ENCODE measurements at regions not wholly inside any gene's neighbourhood (a gene's known extent, or its start where the extent isn't known, plus 50 kb on each side); places are given as distances from the start of the nearest gene placed in this dataset.

DNA sequence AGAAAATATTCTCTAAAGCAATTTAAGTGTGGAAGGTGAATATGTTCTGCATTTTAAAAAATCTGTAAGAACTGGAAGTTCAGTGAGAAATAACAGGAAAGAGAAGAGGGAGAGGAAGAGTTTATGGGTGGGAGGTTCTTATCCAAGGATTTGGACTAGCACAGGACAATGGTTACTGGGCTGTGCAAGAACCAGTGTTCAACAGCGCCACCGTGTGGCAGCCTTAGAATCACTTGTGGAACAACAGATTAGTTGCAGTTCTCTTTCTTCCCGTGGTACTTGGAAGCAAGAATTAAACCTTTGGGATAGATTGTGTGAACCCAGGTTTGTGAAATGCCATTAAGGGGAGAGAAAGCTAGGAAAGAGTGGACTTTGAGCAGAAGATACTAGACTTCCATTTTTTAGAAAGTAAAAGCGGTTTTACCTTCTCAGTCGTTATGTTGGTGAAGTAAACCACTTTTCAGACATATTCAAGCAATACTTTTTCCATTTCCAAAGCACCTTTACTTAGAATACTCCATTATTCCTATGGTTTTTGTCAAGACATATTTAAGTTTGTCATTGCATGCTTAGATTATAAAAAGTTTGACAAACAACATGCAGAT lies 436.7 kb downstream of the RNF144B start (continued):
- TF ChIP-seq, protein P1, sequence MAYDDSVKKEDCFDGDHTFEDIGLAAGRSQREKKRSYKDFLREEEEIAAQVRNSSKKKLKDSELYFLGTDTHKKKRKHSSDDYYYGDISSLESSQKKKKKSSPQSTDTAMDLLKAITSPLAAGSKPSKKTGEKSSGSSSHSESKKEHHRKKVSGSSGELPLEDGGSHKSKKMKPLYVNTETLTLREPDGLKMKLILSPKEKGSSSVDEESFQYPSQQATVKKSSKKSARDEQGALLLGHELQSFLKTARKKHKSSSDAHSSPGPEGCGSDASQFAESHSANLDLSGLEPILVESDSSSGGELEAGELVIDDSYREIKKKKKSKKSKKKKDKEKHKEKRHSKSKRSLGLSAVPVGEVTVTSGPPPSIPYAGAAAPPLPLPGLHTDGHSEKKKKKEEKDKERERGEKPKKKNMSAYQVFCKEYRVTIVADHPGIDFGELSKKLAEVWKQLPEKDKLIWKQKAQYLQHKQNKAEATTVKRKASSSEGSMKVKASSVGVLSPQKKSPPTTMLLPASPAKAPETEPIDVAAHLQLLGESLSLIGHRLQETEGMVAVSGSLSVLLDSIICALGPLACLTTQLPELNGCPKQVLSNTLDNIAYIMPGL (CRISPR knock-in tag; IDR thresholded peaks at IDR 0.05): no peak
- TF ChIP-seq HOXB6 (CRISPR knock-in tag; IDR thresholded peaks at IDR 0.05; ENCODE audit: borderline replicate concordance) (no peak), FOXJ3 (CRISPR knock-in tag; IDR thresholded peaks at IDR 0.05) (no peak), RHOXF2B (CRISPR knock-in tag; conservative IDR thresholded peaks at IDR 0.05) (no peak), TAL1 (IDR thresholded peaks at IDR 0.05) (no peak), HDAC8 (tag; IDR thresholded peaks at IDR 0.05) (no peak), TARDBP (IDR thresholded peaks at IDR 0.05) (no peak), XRCC3 (IDR thresholded peaks at IDR 0.05) (0 out of 2 replicates have a peak, but pooled peaks have one; percentile 52), CBX3 (IDR thresholded peaks at IDR 0.05; ENCODE audit: borderline replicate concordance in 1 of 2, low read length in 2 of 2) (peak; percentile 70 to 99), SP1 (CRISPR knock-in tag; IDR thresholded peaks at IDR 0.05) (no peak), HLTF (IDR thresholded peaks at IDR 0.05) (no peak)
- TF ChIP-seq, protein P2, sequence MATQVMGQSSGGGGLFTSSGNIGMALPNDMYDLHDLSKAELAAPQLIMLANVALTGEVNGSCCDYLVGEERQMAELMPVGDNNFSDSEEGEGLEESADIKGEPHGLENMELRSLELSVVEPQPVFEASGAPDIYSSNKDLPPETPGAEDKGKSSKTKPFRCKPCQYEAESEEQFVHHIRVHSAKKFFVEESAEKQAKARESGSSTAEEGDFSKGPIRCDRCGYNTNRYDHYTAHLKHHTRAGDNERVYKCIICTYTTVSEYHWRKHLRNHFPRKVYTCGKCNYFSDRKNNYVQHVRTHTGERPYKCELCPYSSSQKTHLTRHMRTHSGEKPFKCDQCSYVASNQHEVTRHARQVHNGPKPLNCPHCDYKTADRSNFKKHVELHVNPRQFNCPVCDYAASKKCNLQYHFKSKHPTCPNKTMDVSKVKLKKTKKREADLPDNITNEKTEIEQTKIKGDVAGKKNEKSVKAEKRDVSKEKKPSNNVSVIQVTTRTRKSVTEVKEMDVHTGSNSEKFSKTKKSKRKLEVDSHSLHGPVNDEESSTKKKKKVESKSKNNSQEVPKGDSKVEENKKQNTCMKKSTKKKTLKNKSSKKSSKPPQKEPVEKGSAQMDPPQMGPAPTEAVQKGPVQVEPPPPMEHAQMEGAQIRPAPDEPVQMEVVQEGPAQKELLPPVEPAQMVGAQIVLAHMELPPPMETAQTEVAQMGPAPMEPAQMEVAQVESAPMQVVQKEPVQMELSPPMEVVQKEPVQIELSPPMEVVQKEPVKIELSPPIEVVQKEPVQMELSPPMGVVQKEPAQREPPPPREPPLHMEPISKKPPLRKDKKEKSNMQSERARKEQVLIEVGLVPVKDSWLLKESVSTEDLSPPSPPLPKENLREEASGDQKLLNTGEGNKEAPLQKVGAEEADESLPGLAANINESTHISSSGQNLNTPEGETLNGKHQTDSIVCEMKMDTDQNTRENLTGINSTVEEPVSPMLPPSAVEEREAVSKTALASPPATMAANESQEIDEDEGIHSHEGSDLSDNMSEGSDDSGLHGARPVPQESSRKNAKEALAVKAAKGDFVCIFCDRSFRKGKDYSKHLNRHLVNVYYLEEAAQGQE (IDR thresholded peaks at IDR 0.05; ENCODE audit: borderline replicate concordance): peak; percentile 43; the same call in 1 of the 2 replicates
- TF ChIP-seq, protein P2 (CRISPR knock-in tag; IDR thresholded peaks at IDR 0.05; ENCODE audit: low read depth): no peak
- TF ChIP-seq, protein P3, sequence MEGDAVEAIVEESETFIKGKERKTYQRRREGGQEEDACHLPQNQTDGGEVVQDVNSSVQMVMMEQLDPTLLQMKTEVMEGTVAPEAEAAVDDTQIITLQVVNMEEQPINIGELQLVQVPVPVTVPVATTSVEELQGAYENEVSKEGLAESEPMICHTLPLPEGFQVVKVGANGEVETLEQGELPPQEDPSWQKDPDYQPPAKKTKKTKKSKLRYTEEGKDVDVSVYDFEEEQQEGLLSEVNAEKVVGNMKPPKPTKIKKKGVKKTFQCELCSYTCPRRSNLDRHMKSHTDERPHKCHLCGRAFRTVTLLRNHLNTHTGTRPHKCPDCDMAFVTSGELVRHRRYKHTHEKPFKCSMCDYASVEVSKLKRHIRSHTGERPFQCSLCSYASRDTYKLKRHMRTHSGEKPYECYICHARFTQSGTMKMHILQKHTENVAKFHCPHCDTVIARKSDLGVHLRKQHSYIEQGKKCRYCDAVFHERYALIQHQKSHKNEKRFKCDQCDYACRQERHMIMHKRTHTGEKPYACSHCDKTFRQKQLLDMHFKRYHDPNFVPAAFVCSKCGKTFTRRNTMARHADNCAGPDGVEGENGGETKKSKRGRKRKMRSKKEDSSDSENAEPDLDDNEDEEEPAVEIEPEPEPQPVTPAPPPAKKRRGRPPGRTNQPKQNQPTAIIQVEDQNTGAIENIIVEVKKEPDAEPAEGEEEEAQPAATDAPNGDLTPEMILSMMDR (IDR thresholded peaks at IDR 0.05 in 2 of 3, conservative IDR thresholded peaks at IDR 0.05 in 1 of 3; ENCODE audit: insufficient read depth in 2 of 3, low read depth in 1 of 3, low read length in 3 of 3): peak; percentile 68 to 76 (median 73)
- TF ChIP-seq, protein P4, sequence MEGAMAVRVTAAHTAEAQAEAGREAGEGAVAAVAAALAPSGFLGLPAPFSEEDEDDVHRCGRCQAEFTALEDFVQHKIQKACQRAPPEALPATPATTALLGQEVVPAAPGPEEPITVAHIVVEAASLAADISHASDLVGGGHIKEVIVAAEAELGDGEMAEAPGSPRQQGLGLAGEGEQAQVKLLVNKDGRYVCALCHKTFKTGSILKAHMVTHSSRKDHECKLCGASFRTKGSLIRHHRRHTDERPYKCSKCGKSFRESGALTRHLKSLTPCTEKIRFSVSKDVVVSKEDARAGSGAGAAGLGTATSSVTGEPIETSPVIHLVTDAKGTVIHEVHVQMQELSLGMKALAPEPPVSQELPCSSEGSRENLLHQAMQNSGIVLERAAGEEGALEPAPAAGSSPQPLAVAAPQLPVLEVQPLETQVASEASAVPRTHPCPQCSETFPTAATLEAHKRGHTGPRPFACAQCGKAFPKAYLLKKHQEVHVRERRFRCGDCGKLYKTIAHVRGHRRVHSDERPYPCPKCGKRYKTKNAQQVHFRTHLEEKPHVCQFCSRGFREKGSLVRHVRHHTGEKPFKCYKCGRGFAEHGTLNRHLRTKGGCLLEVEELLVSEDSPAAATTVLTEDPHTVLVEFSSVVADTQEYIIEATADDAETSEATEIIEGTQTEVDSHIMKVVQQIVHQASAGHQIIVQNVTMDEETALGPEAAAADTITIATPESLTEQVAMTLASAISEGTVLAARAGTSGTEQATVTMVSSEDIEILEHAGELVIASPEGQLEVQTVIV (CRISPR knock-in tag; IDR thresholded peaks at IDR 0.05; ENCODE audit: borderline replicate concordance): no peak
